HepG2 (cell line): ENCODE measurements at regions not wholly inside any gene's neighbourhood (a gene's known extent, or its start where the extent isn't known, plus 50 kb on each side); places are given as distances from the start of the nearest gene placed in this dataset.

ENCODE experiments used
- ATF7-NPFF ChIP-seq: sonication (generic); formaldehyde crosslinking; IDR thresholded peaks from 2 replicates; pipeline ENCODE4 v1.8.1; 2023; ENCODE audit warnings: mild to moderate bottlenecking, low read depth, missing genetic modification reagents, moderate library complexity
- CTCF ChIP-seq: sonication (generic); formaldehyde crosslinking; IDR thresholded peaks from 2 replicates; pipeline ENCODE4 v1.5.0; 2020; ENCODE audit warnings: mild to moderate bottlenecking, missing genetic modification reagents, moderate library complexity
- KDM4B ChIP-seq: sonication (generic); formaldehyde crosslinking; IDR thresholded peaks from 2 replicates; pipeline ENCODE4 v1.4.0; 2020; ENCODE audit warnings: missing genetic modification reagents
- PHF20 ChIP-seq: sonication (generic); formaldehyde crosslinking; IDR thresholded peaks from 2 replicates; pipeline ENCODE4 v1.5.0; 2020; ENCODE audit warnings: mild to moderate bottlenecking, missing genetic modification reagents
- SMARCC2 ChIP-seq: fragments of 450-650 bp; IDR thresholded peaks from 2 replicates; pipeline ENCODE4 v1.6.1; 2017; ENCODE audit warnings: antibody characterized with exemption, mild to moderate bottlenecking
- ZNF234 ChIP-seq: sonication (generic); formaldehyde crosslinking; conservative IDR thresholded peaks from 2 replicates; pipeline ENCODE4 v1.5.1; 2020; ENCODE audit warnings: mild to moderate bottlenecking, missing genetic modification reagents

- TF ChIP-seq KDM4B (CRISPR knock-in tag): no peak
- no peak for TF ChIP-seq CTCF (CRISPR knock-in tag)
- no peak for TF ChIP-seq SMARCC2
- TF ChIP-seq PHF20 (CRISPR knock-in tag): no peak
- no peak for TF ChIP-seq ZNF234 (CRISPR knock-in tag)
- no peak for TF ChIP-seq ATF7-NPFF (CRISPR knock-in tag)
These were observed 90.7 kb upstream of the WSB1 start for GRCh38 chr17:27203241-27203640.
